Endothelial cell of umbilical vein (primary cell): ENCODE measurements at regions not wholly inside any gene's neighbourhood (a gene's known extent, or its start where the extent isn't known, plus 50 kb on each side); places are given as distances from the start of the nearest gene placed in this dataset.

Experiments used
- EZH2 ChIP-seq: IDR thresholded peaks from 2 replicates; pipeline ENCODE4 v1.6.1; 2012; ENCODE audit warnings: borderline replicate concordance, low read depth, mild to moderate bottlenecking, moderate library complexity, low read length, inconsistent platforms; ENCODE audit not compliant: severe bottlenecking
- MYC ChIP-seq: IDR thresholded peaks from one replicate; pipeline ENCODE4 v1.6.1; 2011; ENCODE audit warnings: mild to moderate bottlenecking, low read depth, low read length
- POLR2A ChIP-seq: IDR thresholded peaks from 2 replicates; pipeline ENCODE4 v1.6.1; 2012; ENCODE audit warnings: low read depth, mild to moderate bottlenecking, control low read depth, low read length
- POLR2AphosphoS5 ChIP-seq: IDR thresholded peaks from 2 replicates; pipeline ENCODE4 v1.6.1; 2012; ENCODE audit warnings: low read depth, mild to moderate bottlenecking, control low read depth, low read length, moderate library complexity; ENCODE audit not compliant: insufficient read depth
- TF ChIP-seq, protein P1 (sequence below), 2 donors: IDR thresholded peaks; 1 replicate in 1 of 2; 2 replicates in 1 of 2; pipeline ENCODE4 v1.5.1; 2011; ENCODE audit warnings: low read length in 2 of 2, mild to moderate bottlenecking in 2 of 2, moderate library complexity in 2 of 2, control low read depth in 1 of 2, inconsistent platforms in 1 of 2, low read depth in 1 of 2; ENCODE audit not compliant: insufficient read depth in 1 of 2; ENCODE audit errors: extremely low read depth in 1 of 2

- TF ChIP-seq, protein P1, sequence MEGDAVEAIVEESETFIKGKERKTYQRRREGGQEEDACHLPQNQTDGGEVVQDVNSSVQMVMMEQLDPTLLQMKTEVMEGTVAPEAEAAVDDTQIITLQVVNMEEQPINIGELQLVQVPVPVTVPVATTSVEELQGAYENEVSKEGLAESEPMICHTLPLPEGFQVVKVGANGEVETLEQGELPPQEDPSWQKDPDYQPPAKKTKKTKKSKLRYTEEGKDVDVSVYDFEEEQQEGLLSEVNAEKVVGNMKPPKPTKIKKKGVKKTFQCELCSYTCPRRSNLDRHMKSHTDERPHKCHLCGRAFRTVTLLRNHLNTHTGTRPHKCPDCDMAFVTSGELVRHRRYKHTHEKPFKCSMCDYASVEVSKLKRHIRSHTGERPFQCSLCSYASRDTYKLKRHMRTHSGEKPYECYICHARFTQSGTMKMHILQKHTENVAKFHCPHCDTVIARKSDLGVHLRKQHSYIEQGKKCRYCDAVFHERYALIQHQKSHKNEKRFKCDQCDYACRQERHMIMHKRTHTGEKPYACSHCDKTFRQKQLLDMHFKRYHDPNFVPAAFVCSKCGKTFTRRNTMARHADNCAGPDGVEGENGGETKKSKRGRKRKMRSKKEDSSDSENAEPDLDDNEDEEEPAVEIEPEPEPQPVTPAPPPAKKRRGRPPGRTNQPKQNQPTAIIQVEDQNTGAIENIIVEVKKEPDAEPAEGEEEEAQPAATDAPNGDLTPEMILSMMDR (IDR thresholded peaks at IDR 0.05; ENCODE audit: extremely low read depth in 1 of 2, insufficient read depth in 1 of 2, low read depth in 1 of 2, low read length in 2 of 2): no peak
- no peak for TF ChIP-seq POLR2A
- no peak for TF ChIP-seq EZH2
- TF ChIP-seq MYC: no peak
- TF ChIP-seq POLR2AphosphoS5: no peak
These were observed 130.5 kb upstream of the PRSS1 start for GRCh38 chr7:142618655-142619351.
